ENCODE measurements at regions not wholly inside any gene's neighbourhood (a gene's known extent, or its start where the extent isn't known, plus 50 kb on each side); places are given as distances from the start of the nearest gene placed in this dataset.
"Not testable (repeated sequence)": the region's sequence is repeated elsewhere in the genome, so short reads cannot be mapped to it uniquely, and the experiment has no call there.

GRCh38 chr6:121594053-121594452, 158.6 kb downstream of the GJA1 start:
- intact Hi-C loops (cut with micrococcal nuclease): no loop called here

GRCh38 chr6:121595646-121596045, 160.2 kb downstream of the GJA1 start:
- intact Hi-C loops (cut with micrococcal nuclease): no loop called here

GRCh38 chr6:121596441-121596840, 161.0 kb downstream of the GJA1 start:
- intact Hi-C loops (cut with micrococcal nuclease): no loop called here

- intact Hi-C loops (cut with micrococcal nuclease): no loop called here
Observed at GRCh38 chr6:121597654-121598053, 162.2 kb downstream of the GJA1 start.

GRCh38 chr6:121599331-121599730, 163.9 kb downstream of the GJA1 start:
- intact Hi-C loops (cut with micrococcal nuclease): not testable (repeated sequence)

GRCh38 chr6:121600389-121601168, 165.1 kb downstream of the GJA1 start:
- intact Hi-C loops (cut with micrococcal nuclease): no loop called here

GRCh38 chr6:121603486-121603885, 168.0 kb downstream of the GJA1 start:
- intact Hi-C loops (cut with micrococcal nuclease): no loop called here

GRCh38 chr6:121607721-121608120, 172.3 kb downstream of the GJA1 start:
- intact Hi-C loops (cut with micrococcal nuclease): no loop called here

GRCh38 chr6:121608270-121608669, 172.8 kb downstream of the GJA1 start:
- intact Hi-C loops (cut with micrococcal nuclease): no loop called here

- intact Hi-C loops (cut with micrococcal nuclease): no loop called here
Observed at GRCh38 chr6:121609281-121609680, 173.8 kb downstream of the GJA1 start.

GRCh38 chr6:121612927-121613326, 177.5 kb downstream of the GJA1 start:
- intact Hi-C loops (cut with micrococcal nuclease): no loop called here

- intact Hi-C loops (cut with micrococcal nuclease): no loop called here
Observed at GRCh38 chr6:121614115-121614514, 178.7 kb downstream of the GJA1 start.

- intact Hi-C loops (cut with micrococcal nuclease): no loop called here
Observed at GRCh38 chr6:121615493-121615892, 180.0 kb downstream of the GJA1 start.

GRCh38 chr6:121616406-121616805, 181.0 kb downstream of the GJA1 start:
- intact Hi-C loops (cut with micrococcal nuclease): no loop called here

GRCh38 chr6:121617388-121617787, 181.9 kb downstream of the GJA1 start:
- intact Hi-C loops (cut with micrococcal nuclease): no loop called here

GRCh38 chr6:121619013-121619412, 183.6 kb downstream of the GJA1 start:
- intact Hi-C loops (cut with micrococcal nuclease): no loop called here

- intact Hi-C loops (cut with micrococcal nuclease): no loop called here
Observed at GRCh38 chr6:121619987-121620740, 184.7 kb downstream of the GJA1 start.

GRCh38 chr6:121627761-121628160, 192.3 kb downstream of the GJA1 start:
- intact Hi-C loops (cut with micrococcal nuclease): no loop called here

GRCh38 chr6:121630716-121631115, 195.3 kb downstream of the GJA1 start:
- intact Hi-C loops (cut with micrococcal nuclease): no loop called here

GRCh38 chr6:121631752-121632151, 196.3 kb downstream of the GJA1 start:
- intact Hi-C loops (cut with micrococcal nuclease): not testable (repeated sequence)

- intact Hi-C loops (cut with micrococcal nuclease): no loop called here
Observed at GRCh38 chr6:121633309-121633708, 197.9 kb downstream of the GJA1 start.

- intact Hi-C loops (cut with micrococcal nuclease): not testable (repeated sequence)
Observed at GRCh38 chr6:121634586-121634985, 199.1 kb downstream of the GJA1 start.

- intact Hi-C loops (cut with micrococcal nuclease): no loop called here
Observed at GRCh38 chr6:121635355-121635754, 199.9 kb downstream of the GJA1 start.
